ENCODE measurements at regions not wholly inside any gene's neighbourhood (a gene's known extent, or its start where the extent isn't known, plus 50 kb on each side); places are given as distances from the start of the nearest gene placed in this dataset.

- no peaks in the 10 kb centered on the region for H3K9me3 ChIP-seq (replicated peaks)
- H3K4me3 ChIP-seq: no peak overlapping the region
- no peak for DNase-seq
- H3K4me1 ChIP-seq: no peaks in the 10 kb centered on the region
- H3K27me3 ChIP-seq: no peaks in the 10 kb centered on the region
- H3K27ac ChIP-seq: no peak overlapping the region
- no peaks in the 10 kb centered on the region for H3K36me3 ChIP-seq
These were observed 378.7 kb downstream of the SEC16B start for GRCh38 chr1:177591155-177591554.

GRCh38 chr1:177589166-177589565 is 380.7 kb downstream of the SEC16B start:
- Histone ChIP-seq H3K4me3 (no peak overlapping the region), H3K36me3 (no peaks in the 10 kb centered on the region), H3K27me3 (no peaks in the 10 kb centered on the region), H3K4me1 (no peaks in the 10 kb centered on the region), H3K9me3 (replicated peaks) (no peaks in the 10 kb centered on the region), H3K27ac (no peak overlapping the region)
- DNase-seq: no peak

- DNase-seq: no peak
- Histone ChIP-seq H3K27ac (no peak overlapping the region), H3K4me1 (no peaks in the 10 kb centered on the region), H3K27me3 (no peaks in the 10 kb centered on the region), H3K9me3 (replicated peaks) (no peaks in the 10 kb centered on the region), H3K4me3 (no peak overlapping the region), H3K36me3 (no peaks in the 10 kb centered on the region)
These were observed 383.4 kb downstream of the SEC16B start for GRCh38 chr1:177586429-177586828.

- H3K27me3 ChIP-seq: no peaks in the 10 kb centered on the region
- no peak overlapping the region for H3K4me3 ChIP-seq
- no peaks in the 10 kb centered on the region for H3K9me3 ChIP-seq (replicated peaks)
- H3K36me3 ChIP-seq: no peaks in the 10 kb centered on the region
- H3K4me1 ChIP-seq: no peaks in the 10 kb centered on the region
- no peak overlapping the region for H3K27ac ChIP-seq
- DNase-seq: no peak
These were observed 384.3 kb downstream of the SEC16B start for GRCh38 chr1:177585302-177586220.

GRCh38 chr1:177573901-177574300 is 396.0 kb downstream of the SEC16B start:
- Histone ChIP-seq H3K9me3 (replicated peaks) (no peaks in the 10 kb centered on the region), H3K4me3 (no peak overlapping the region), H3K36me3 (no peaks in the 10 kb centered on the region), H3K4me1 (no peaks in the 10 kb centered on the region), H3K27ac (no peak overlapping the region), H3K27me3 (no peaks in the 10 kb centered on the region)
- DNase-seq: no peak

GRCh38 chr1:177571485-177572076 is 398.3 kb downstream of the SEC16B start:
- no peak overlapping the region for H3K4me3 ChIP-seq
- H3K27me3 ChIP-seq: no peaks in the 10 kb centered on the region
- no peak overlapping the region for H3K27ac ChIP-seq
- DNase-seq: no peak
- no peaks in the 10 kb centered on the region for H3K36me3 ChIP-seq
- H3K4me1 ChIP-seq: no peaks in the 10 kb centered on the region
- no peaks in the 10 kb centered on the region for H3K9me3 ChIP-seq (replicated peaks)

GRCh38 chr1:177571076-177571475 is 398.8 kb downstream of the SEC16B start:
- Histone ChIP-seq H3K4me1 (no peaks in the 10 kb centered on the region), H3K27me3 (no peaks in the 10 kb centered on the region), H3K4me3 (no peak overlapping the region), H3K36me3 (no peaks in the 10 kb centered on the region), H3K9me3 (replicated peaks) (no peaks in the 10 kb centered on the region), H3K27ac (no peak overlapping the region)
- DNase-seq: no peak

GRCh38 chr1:177569476-177569875 is 398.7 kb downstream of the BRINP2 start:
- Histone ChIP-seq H3K27ac (no peak overlapping the region), H3K27me3 (no peaks in the 10 kb centered on the region), H3K4me3 (no peak overlapping the region), H3K36me3 (no peaks in the 10 kb centered on the region), H3K4me1 (no peaks in the 10 kb centered on the region), H3K9me3 (replicated peaks) (no peaks in the 10 kb centered on the region)
- DNase-seq: no peak

GRCh38 chr1:177568622-177569021 is 397.9 kb downstream of the BRINP2 start:
- Histone ChIP-seq H3K27me3 (no peaks in the 10 kb centered on the region), H3K9me3 (replicated peaks) (no peaks in the 10 kb centered on the region), H3K36me3 (no peaks in the 10 kb centered on the region), H3K27ac (no peak overlapping the region), H3K4me3 (no peak overlapping the region), H3K4me1 (no peaks in the 10 kb centered on the region)
- DNase-seq: no peak

GRCh38 chr1:177567393-177567792 is 396.6 kb downstream of the BRINP2 start:
- no peak overlapping the region for H3K4me3 ChIP-seq
- no peaks in the 10 kb centered on the region for H3K9me3 ChIP-seq (replicated peaks)
- peak in 1 of 2 experiments; percentile 6 for DNase-seq
- H3K4me1 ChIP-seq: no peaks in the 10 kb centered on the region
- H3K27ac ChIP-seq: no peak overlapping the region
- no peaks in the 10 kb centered on the region for H3K36me3 ChIP-seq
- H3K27me3 ChIP-seq: no peaks in the 10 kb centered on the region

- Histone ChIP-seq H3K27ac (no peak overlapping the region), H3K4me1 (no peaks in the 10 kb centered on the region), H3K4me3 (no peak overlapping the region), H3K27me3 (no peaks in the 10 kb centered on the region), H3K9me3 (replicated peaks) (no peaks in the 10 kb centered on the region), H3K36me3 (no peaks in the 10 kb centered on the region)
- no peak for DNase-seq
These were observed 395.7 kb downstream of the BRINP2 start for GRCh38 chr1:177566495-177566894.

GRCh38 chr1:177561436-177561835 is 390.7 kb downstream of the BRINP2 start:
- no peak overlapping the region for H3K4me3 ChIP-seq
- no peaks in the 10 kb centered on the region for H3K4me1 ChIP-seq
- DNase-seq: no peak
- no peak overlapping the region for H3K27ac ChIP-seq
- H3K36me3 ChIP-seq: no peaks in the 10 kb centered on the region
- H3K27me3 ChIP-seq: no peaks in the 10 kb centered on the region
- no peaks in the 10 kb centered on the region for H3K9me3 ChIP-seq (replicated peaks)

- DNase-seq: no peak
- H3K27me3 ChIP-seq: no peaks in the 10 kb centered on the region
- H3K9me3 ChIP-seq (replicated peaks): no peaks in the 10 kb centered on the region
- no peaks in the 10 kb centered on the region for H3K36me3 ChIP-seq
- H3K4me1 ChIP-seq: no peaks in the 10 kb centered on the region
- no peak overlapping the region for H3K27ac ChIP-seq
- H3K4me3 ChIP-seq: no peak overlapping the region
These were observed 387.6 kb downstream of the BRINP2 start for GRCh38 chr1:177558372-177558771.

- Histone ChIP-seq H3K36me3 (no peaks in the 10 kb centered on the region), H3K4me3 (no peak overlapping the region)
These were observed 385.4 kb downstream of the BRINP2 start for GRCh38 chr1:177556163-177556562.

GRCh38 chr1:177547200-177547599 is 376.4 kb downstream of the BRINP2 start:
- no peaks in the 10 kb centered on the region for H3K4me1 ChIP-seq
- DNase-seq: no peak
- H3K27ac ChIP-seq: no peak overlapping the region
- no peaks in the 10 kb centered on the region for H3K9me3 ChIP-seq (replicated peaks)
- no peaks in the 10 kb centered on the region for H3K27me3 ChIP-seq
- no peaks in the 10 kb centered on the region for H3K36me3 ChIP-seq
- no peak overlapping the region for H3K4me3 ChIP-seq

More at GRCh38 chr1:177556163-177556562, 385.4 kb downstream of the BRINP2 start:
- Histone ChIP-seq H3K27ac (no peak overlapping the region), H3K9me3 (replicated peaks) (no peaks in the 10 kb centered on the region), H3K27me3 (no peaks in the 10 kb centered on the region), H3K4me1 (no peaks in the 10 kb centered on the region)
- no peak for DNase-seq

All from SJCRH30 (cell line).